ENCODE measurements at regions not wholly inside any gene's neighbourhood (a gene's known extent, or its start where the extent isn't known, plus 50 kb on each side); places are given as distances from the start of the nearest gene placed in this dataset.

GRCh38 chr6:170091639-170092579 lies 199.0 kb downstream of the DLL1 start:
- no peak overlapping the region for H3K4me3 ChIP-seq
- intact Hi-C loops (cut with DNase I) = no loop called here
- H3K36me3 ChIP-seq = no peaks in the 10 kb centered on the region
- H3K4me1 ChIP-seq = peaks cover 8% of the 10 kb centered on the region
- DNase-seq (no peak), ATAC-seq (no peak)
- no peak for TF ChIP-seq CTCF (IDR thresholded peaks at IDR 0.05)
- peaks cover 13% of the 10 kb centered on the region for H3K27me3 ChIP-seq
- no peak overlapping the region for H3K27ac ChIP-seq
- H3K9me3 ChIP-seq = no peaks in the 10 kb centered on the region

GRCh38 chr6:170091000-170091638 lies 199.8 kb downstream of the DLL1 start:
- peaks cover 8% of the 10 kb centered on the region for H3K4me1 ChIP-seq
- H3K36me3 ChIP-seq = no peaks in the 10 kb centered on the region
- peaks cover 9% of the 10 kb centered on the region for H3K27me3 ChIP-seq
- no peak for DNase-seq
- TF ChIP-seq CTCF (IDR thresholded peaks at IDR 0.05) = no peak
- H3K9me3 ChIP-seq = no peaks in the 10 kb centered on the region
- intact Hi-C loops (cut with DNase I) = no loop called here
- no peak overlapping the region for H3K27ac ChIP-seq
- no peak overlapping the region for H3K4me3 ChIP-seq
- no peak for ATAC-seq

GRCh38 chr6:170090561-170090960 lies 200.3 kb downstream of the DLL1 start:
- TF ChIP-seq CTCF (IDR thresholded peaks at IDR 0.05) = no peak
- H3K27ac ChIP-seq = no peak overlapping the region

GRCh38 chr6:170089963-170090362 lies 200.9 kb downstream of the DLL1 start:
- Histone ChIP-seq H3K27me3 (peaks cover under 1% of the 10 kb centered on the region), H3K4me1 (peaks cover 8% of the 10 kb centered on the region), H3K36me3 (no peaks in the 10 kb centered on the region), H3K27ac (no peak overlapping the region), H3K4me3 (no peak overlapping the region), H3K9me3 (no peaks in the 10 kb centered on the region)
- DNase-seq (peak; percentile 56), ATAC-seq (no peak)
- intact Hi-C loops (cut with DNase I) = no loop called here
- TF ChIP-seq CTCF (IDR thresholded peaks at IDR 0.05) = no peak

More at GRCh38 chr6:170090561-170090960, 200.3 kb downstream of the DLL1 start:
- H3K4me1 ChIP-seq = peaks cover 8% of the 10 kb centered on the region
- intact Hi-C loops (cut with DNase I) = no loop called here
- no peak for ATAC-seq
- DNase-seq = no peak
- H3K9me3 ChIP-seq = no peaks in the 10 kb centered on the region
- no peak overlapping the region for H3K4me3 ChIP-seq
- H3K36me3 ChIP-seq = no peaks in the 10 kb centered on the region
- peaks cover 6% of the 10 kb centered on the region for H3K27me3 ChIP-seq

- Histone ChIP-seq H3K4me1 (peaks cover 8% of the 10 kb centered on the region), H3K27me3 (no peaks in the 10 kb centered on the region), H3K36me3 (no peaks in the 10 kb centered on the region), H3K9me3 (no peaks in the 10 kb centered on the region), H3K27ac (peak overlapping the region; percentile 24), H3K4me3 (no peak overlapping the region)
- no peak for TF ChIP-seq CTCF (IDR thresholded peaks at IDR 0.05)
- DNase-seq = peak; percentile 61
- intact Hi-C loops (cut with DNase I) = no loop called here
- peak; percentile 17 for ATAC-seq
Measured at GRCh38 chr6:170088582-170088955, 202.3 kb downstream of the DLL1 start.

Measured in upper lobe of right lung (tissue), 1 donor.